BJ (cell line): ENCODE measurements at regions not wholly inside any gene's neighbourhood (a gene's known extent, or its start where the extent isn't known, plus 50 kb on each side); places are given as distances from the start of the nearest gene placed in this dataset.

Experiments
- CTCF ChIA-PET: fragments of 350-600 bp; formaldehyde crosslinking; extraction: SDS; loops from one replicate; lab custom pipeline; 2021; ENCODE audit warnings: antibody characterized with exemption, inconsistent platforms; lab: Yijun Ruan, JAX
- POLR2A ChIA-PET: fragments of 300-600 bp; sonication (Branson Sonifier 250); formaldehyde crosslinking; extraction: SDS; loops from one replicate; lab custom pipeline; 2021; ENCODE audit warnings: antibody characterized with exemption; lab: Charles Lee
- DNase-seq: peaks from one replicate; pipeline ENCODE4 v3.0.0-alpha.2; 2011; ENCODE audit warnings: low read depth
- H3K27me3 ChIP-seq: 2 replicates; pipeline ENCODE4 v1.6.0; 2011; ENCODE audit warnings: low read length; ENCODE audit not compliant: control insufficient read depth, insufficient read depth
- H3K36me3 ChIP-seq: 2 replicates; pipeline ENCODE4 v1.5.1; 2011; ENCODE audit warnings: low read length; ENCODE audit not compliant: control insufficient read depth, insufficient read depth
- H3K4me3 ChIP-seq: 2 replicates; pipeline ENCODE4 v1.5.1; 2011; ENCODE audit warnings: low read depth, mild to moderate bottlenecking, control low read depth, low read length
- CTCF ChIP-seq: IDR thresholded peaks from 2 replicates; pipeline ENCODE4 v1.5.1; 2011; ENCODE audit warnings: low read depth, mild to moderate bottlenecking, control low read depth, inconsistent platforms, low read length, moderate library complexity; ENCODE audit not compliant: insufficient read depth

- DNase-seq: no peak
- no peak for TF ChIP-seq CTCF
- H3K4me3 ChIP-seq: no peak overlapping the region
- ChIA-PET POLR2A (no interaction called here), CTCF (interaction anchor here (1.2 kb wide), 1 partner anchor 13 kb away, joined by 4 read pairs; no protein-coding TSS in a partner anchor)
- 0 out of 2 replicates have a peak, but pooled peaks cover 2% of the 10 kb centered on the region for H3K36me3 ChIP-seq
- H3K27me3 ChIP-seq: no peaks in the 10 kb centered on the region
These were observed 306.3 kb downstream of the SEC14L1 start for GRCh38 chr17:77446940-77447634.

- H3K4me3 ChIP-seq: no peak overlapping the region
- CTCF ChIA-PET: interaction anchor here (0.9 kb wide), 2 partner anchors 12 to 45 kb away, joined by 3 read pairs; no protein-coding TSS in a partner anchor
- DNase-seq: no peak
- TF ChIP-seq CTCF: no peak
- POLR2A ChIA-PET: interaction anchor here (0.6 kb wide), 1 partner anchor 13 kb away, joined by 8 read pairs; no protein-coding TSS in a partner anchor
- peaks cover 2% of the 10 kb centered on the region; the same call in 1 of the 2 replicates for H3K36me3 ChIP-seq
- H3K27me3 ChIP-seq: no peaks in the 10 kb centered on the region
These were observed 308.7 kb downstream of the SEC14L1 start for GRCh38 chr17:77449373-77449907.

GRCh38 chr17:77449908-77450741, 309.4 kb downstream of the SEC14L1 start:
- POLR2A ChIA-PET: no interaction called here
- no peak for TF ChIP-seq CTCF
- CTCF ChIA-PET: interaction anchor here (0.9 to 2.2 kb wide), 3 partner anchors 9 to 44 kb away, joined by 3 to 6 read pairs (median 6); no protein-coding TSS in a partner anchor

GRCh38 chr17:77450742-77451244, 310.0 kb downstream of the SEC14L1 start:
- H3K4me3 ChIP-seq: peak overlapping the region; percentile 40
- ChIA-PET POLR2A (no interaction called here), CTCF (interaction anchor here (0.9 to 2.2 kb wide), 3 partner anchors 10 to 44 kb away, joined by 3 to 6 read pairs (median 6); no protein-coding TSS in a partner anchor)
- no peaks in the 10 kb centered on the region for H3K27me3 ChIP-seq
- no peak for DNase-seq
- no peak for TF ChIP-seq CTCF
- peaks cover 2% of the 10 kb centered on the region; the same call in 1 of the 2 replicates for H3K36me3 ChIP-seq

More at GRCh38 chr17:77449908-77450741, 309.4 kb downstream of the SEC14L1 start:
- Histone ChIP-seq H3K27me3 (no peaks in the 10 kb centered on the region), H3K36me3 (peaks cover 2% of the 10 kb centered on the region; the same call in 1 of the 2 replicates), H3K4me3 (peak overlapping the region; percentile 40; the same call in 1 of the 2 replicates)
- no peak for DNase-seq
